A673 (cell line): ENCODE measurements at regions not wholly inside any gene's neighbourhood (a gene's known extent, or its start where the extent isn't known, plus 50 kb on each side); places are given as distances from the start of the nearest gene placed in this dataset.
"Not testable (repeated sequence)": the region's sequence is repeated elsewhere in the genome, so short reads cannot be mapped to it uniquely, and the experiment has no call there.

Source experiments
- BruUV-seq: library from RNA; stranded (reverse); fragments of 400-500 nt; replicated peaks from 2 replicates; lab custom pipeline; 2021; lab: Mats Ljungman, UMichigan
- CTCF ChIA-PET: fragments of 300-600 bp; sonication (Branson Sonifier 250); formaldehyde crosslinking; loops from one replicate; lab custom pipeline; 2022; ENCODE audit warnings: antibody characterized with exemption; lab: Charles Lee
- POLR2A ChIA-PET: fragments of 300-600 bp; sonication (Branson Sonifier 250); formaldehyde crosslinking; loops from one replicate; lab custom pipeline; 2022; ENCODE audit warnings: antibody characterized with exemption; ENCODE audit not compliant: low non-redundant PET; lab: Charles Lee
- DNase-seq: peaks from one replicate; pipeline ENCODE4 v3.0.0-alpha.2; 2015; ENCODE audit warnings: low spot score
- H3K27ac ChIP-seq: fragments of 200-600 bp; sonication (generic); 2 replicates; pipeline ENCODE4 v1.5.1; 2016; ENCODE audit warnings: mixed run types, low read depth, mild to moderate bottlenecking, mixed read lengths, antibody characterized with exemption, low read length; ENCODE audit not compliant: poor library complexity, severe bottlenecking
- H3K27me3 ChIP-seq: fragments of 200-600 bp; sonication (generic); replicated peaks from 2 replicates; pipeline ENCODE4 v1.6.1; 2017; ENCODE audit warnings: mixed run types, low read depth, mild to moderate bottlenecking, mixed read lengths, antibody characterized with exemption, low read length; ENCODE audit not compliant: insufficient read depth, poor library complexity
- H3K36me3 ChIP-seq: fragments of 200-600 bp; sonication (generic); 2 replicates; pipeline ENCODE4 v1.6.1; 2016; ENCODE audit warnings: mixed run types, mild to moderate bottlenecking, mixed read lengths, antibody characterized with exemption, low read length; ENCODE audit not compliant: insufficient read depth, poor library complexity, severe bottlenecking
- H3K4me1 ChIP-seq: fragments of 200-600 bp; sonication (generic); 2 replicates; pipeline ENCODE4 v1.6.1; 2017; ENCODE audit warnings: mixed run types, mild to moderate bottlenecking, mixed read lengths, antibody characterized with exemption, low read length; ENCODE audit not compliant: insufficient read depth, poor library complexity, severe bottlenecking
- H3K4me3 ChIP-seq: fragments of 200-600 bp; sonication (generic); 2 replicates; pipeline ENCODE4 v1.5.1; 2016; ENCODE audit warnings: low read depth, mixed run types, mild to moderate bottlenecking, mixed read lengths, low read length; ENCODE audit not compliant: poor library complexity, severe bottlenecking
- H3K9me3 ChIP-seq: fragments of 200-600 bp; sonication (generic); 2 replicates; pipeline ENCODE4 v1.6.1; 2016; ENCODE audit warnings: mixed run types, low read depth, mild to moderate bottlenecking, mixed read lengths, antibody characterized with exemption, low read length; ENCODE audit not compliant: poor library complexity, severe bottlenecking
- EZH2 ChIP-seq: fragments of 200-600 bp; sonication (generic); IDR thresholded peaks from 2 replicates; pipeline ENCODE4 v1.6.1; 2017; ENCODE audit warnings: borderline replicate concordance, low read depth, mild to moderate bottlenecking, mixed read lengths, antibody characterized with exemption, low read length; ENCODE audit not compliant: poor library complexity, severe bottlenecking
- intact Hi-C: fragments of 100-400 bp; cut with micrococcal nuclease; formaldehyde crosslinking; loops from one replicate; pipeline ENCODE4 v1.10.0; 2022; ENCODE audit not compliant: unreplicated experiment
- TF ChIP-seq, protein P1 (sequence below): fragments of 300-800, 200-600 bp; sonication (generic); conservative IDR thresholded peaks from 2 replicates; pipeline ENCODE4 v1.5.1; 2017; ENCODE audit warnings: low read depth, mild to moderate bottlenecking, antibody characterized with exemption, low read length, moderate library complexity, mixed read lengths

DNA sequence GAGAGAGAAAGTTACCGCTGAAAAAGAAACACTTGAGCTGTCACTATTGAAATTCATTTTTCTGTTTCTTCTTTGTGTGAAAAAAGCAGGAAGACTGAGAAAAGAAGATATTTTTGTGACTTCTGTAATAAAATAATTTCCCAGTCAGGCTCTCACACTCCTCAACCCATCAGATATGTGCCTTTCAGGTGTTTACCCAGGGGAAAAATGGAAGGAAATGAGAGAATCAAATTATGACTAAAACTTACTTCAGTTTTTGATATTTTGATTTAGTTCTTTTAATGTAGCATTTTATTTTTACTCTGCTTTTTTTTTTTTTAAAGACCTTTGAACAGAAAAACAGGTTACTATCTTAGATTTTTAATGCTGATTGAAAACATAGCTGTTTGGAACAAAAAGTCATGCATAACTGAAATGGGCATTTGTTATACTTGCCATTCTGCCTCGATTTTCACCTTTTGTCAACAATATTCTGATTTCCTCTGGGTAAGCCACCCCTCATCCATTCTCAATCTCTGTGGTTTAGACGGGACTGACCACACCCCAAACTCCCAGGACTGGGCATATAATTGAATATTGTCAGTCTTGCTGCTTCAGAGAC, 133.2 kb upstream of the KRR1 start:
- no TSS peak for BruUV-seq
- no peak for TF ChIP-seq EZH2
- Histone ChIP-seq H3K27ac (no peak overlapping the region), H3K4me3 (no peak overlapping the region), H3K4me1 (peaks cover 20% of the 10 kb centered on the region), H3K9me3 (no peaks in the 10 kb centered on the region), H3K36me3 (no peaks in the 10 kb centered on the region), H3K27me3 (no peaks in the 10 kb centered on the region)
- DNase-seq = no peak
- CTCF ChIA-PET = no interaction called here
- intact Hi-C loops = no loop called here
- POLR2A ChIA-PET = no interaction called here

DNA sequence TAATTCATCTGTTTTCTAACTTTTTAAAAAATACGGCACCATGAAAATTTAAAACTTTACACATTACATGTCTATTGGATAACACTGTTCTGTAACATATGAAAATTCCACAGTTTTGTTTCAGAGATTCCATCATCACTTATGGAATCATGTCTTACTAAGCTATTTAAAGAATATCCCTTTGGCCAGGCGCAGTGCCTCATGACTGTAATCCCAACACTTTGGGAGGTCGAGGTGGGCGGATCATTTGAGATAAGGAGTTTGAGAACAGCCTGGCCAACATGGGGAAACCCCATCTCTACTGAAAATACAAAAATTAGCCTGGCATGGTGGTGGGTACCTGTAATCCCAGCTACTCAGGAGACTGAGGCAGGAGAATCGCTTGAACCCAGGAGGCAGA, 131.7 kb upstream of the KRR1 start:
- H3K36me3 ChIP-seq, H3K27me3 ChIP-seq, BruUV-seq, POLR2A ChIA-PET, DNase-seq, H3K27ac ChIP-seq, H3K9me3 ChIP-seq, CTCF ChIA-PET, intact Hi-C loops, H3K4me3 ChIP-seq: not testable (repeated sequence)
- H3K4me1 ChIP-seq = peaks cover 14% of the 10 kb centered on the region

DNA sequence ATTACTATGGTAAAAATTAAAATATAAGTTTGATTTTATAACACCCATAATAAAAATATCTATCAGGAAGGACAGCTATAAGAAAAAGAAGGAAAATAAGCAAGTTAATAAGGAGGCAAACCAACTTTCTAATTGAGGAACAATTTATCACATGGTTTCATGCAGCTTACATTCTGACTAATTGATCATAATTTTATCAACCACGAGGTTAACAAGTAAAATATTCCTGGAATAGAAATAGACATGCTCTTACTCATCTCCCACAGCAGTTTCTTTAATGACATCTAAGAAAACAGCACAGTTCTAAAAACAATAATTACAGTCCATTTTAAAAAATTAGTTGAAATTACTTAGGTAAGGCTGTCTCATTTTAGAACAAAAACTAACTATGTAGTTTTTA, 130.8 kb upstream of the KRR1 start:
- CTCF ChIA-PET = no interaction called here

DNA sequence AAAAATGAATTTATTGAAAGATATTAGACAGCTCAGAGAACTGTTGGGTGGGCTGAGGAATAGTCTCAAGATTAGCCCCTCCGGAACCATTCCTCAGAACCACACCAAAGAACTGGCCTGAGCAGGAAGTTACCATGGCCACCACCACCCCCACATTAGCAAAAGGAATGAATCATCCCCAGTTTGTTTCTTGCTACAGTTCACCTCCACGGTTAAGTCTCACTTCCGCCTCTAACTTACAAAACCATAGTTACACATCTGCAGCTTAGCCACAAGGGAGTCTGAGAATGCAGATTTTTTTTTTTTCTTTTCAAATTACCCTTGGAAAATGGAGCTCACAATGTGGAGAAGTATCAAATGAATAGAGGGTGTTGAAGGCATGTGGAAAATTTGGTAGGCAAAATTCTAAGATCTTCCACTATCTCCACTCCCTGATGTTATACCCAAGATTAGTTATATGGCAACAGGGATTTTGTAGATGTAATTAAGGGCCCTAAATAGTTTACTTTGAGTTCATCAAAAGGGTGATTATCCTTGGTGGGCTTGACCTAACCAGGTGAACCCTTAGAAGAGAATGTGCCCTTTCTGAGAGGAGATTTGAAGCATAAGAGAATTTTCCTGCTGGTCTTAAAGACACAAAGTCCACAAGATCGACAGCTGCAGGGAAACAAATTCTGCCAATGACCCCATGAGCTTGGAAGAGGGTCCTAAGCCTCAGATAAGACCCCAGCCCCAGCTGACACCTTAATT, 129.8 kb upstream of the KRR1 start:
- ChIA-PET POLR2A (no interaction called here), CTCF (interaction anchor here (0.6 kb wide), 1 partner anchor 249 kb away, joined by 4 read pairs; no protein-coding TSS in a partner anchor)
- BruUV-seq = no TSS peak
- H3K27me3 ChIP-seq = no peaks in the 10 kb centered on the region
- no peak overlapping the region for H3K27ac ChIP-seq
- intact Hi-C loops = no loop called here
- no peak for TF ChIP-seq EZH2
- TF ChIP-seq, protein P1, sequence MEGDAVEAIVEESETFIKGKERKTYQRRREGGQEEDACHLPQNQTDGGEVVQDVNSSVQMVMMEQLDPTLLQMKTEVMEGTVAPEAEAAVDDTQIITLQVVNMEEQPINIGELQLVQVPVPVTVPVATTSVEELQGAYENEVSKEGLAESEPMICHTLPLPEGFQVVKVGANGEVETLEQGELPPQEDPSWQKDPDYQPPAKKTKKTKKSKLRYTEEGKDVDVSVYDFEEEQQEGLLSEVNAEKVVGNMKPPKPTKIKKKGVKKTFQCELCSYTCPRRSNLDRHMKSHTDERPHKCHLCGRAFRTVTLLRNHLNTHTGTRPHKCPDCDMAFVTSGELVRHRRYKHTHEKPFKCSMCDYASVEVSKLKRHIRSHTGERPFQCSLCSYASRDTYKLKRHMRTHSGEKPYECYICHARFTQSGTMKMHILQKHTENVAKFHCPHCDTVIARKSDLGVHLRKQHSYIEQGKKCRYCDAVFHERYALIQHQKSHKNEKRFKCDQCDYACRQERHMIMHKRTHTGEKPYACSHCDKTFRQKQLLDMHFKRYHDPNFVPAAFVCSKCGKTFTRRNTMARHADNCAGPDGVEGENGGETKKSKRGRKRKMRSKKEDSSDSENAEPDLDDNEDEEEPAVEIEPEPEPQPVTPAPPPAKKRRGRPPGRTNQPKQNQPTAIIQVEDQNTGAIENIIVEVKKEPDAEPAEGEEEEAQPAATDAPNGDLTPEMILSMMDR = no peak
- no peaks in the 10 kb centered on the region for H3K36me3 ChIP-seq
- H3K9me3 ChIP-seq = no peaks in the 10 kb centered on the region
- peaks cover 14% of the 10 kb centered on the region for H3K4me1 ChIP-seq
- no peak overlapping the region for H3K4me3 ChIP-seq
- DNase-seq = peak; percentile 50

More for the DNA sequence above, 130.8 kb upstream of the KRR1 start:
- H3K27me3 ChIP-seq = no peaks in the 10 kb centered on the region
- TF ChIP-seq, protein P1 = no peak
- no peak for TF ChIP-seq EZH2
- peaks cover 14% of the 10 kb centered on the region for H3K4me1 ChIP-seq
- POLR2A ChIA-PET = no interaction called here
- no peaks in the 10 kb centered on the region for H3K36me3 ChIP-seq
- BruUV-seq = no TSS peak
- intact Hi-C loops = no loop called here
- DNase-seq = no peak
- no peaks in the 10 kb centered on the region for H3K9me3 ChIP-seq
- no peak overlapping the region for H3K27ac ChIP-seq
- no peak overlapping the region for H3K4me3 ChIP-seq
